OCI-LY7 (cell line): ENCODE measurements at regions not wholly inside any gene's neighbourhood (a gene's known extent, or its start where the extent isn't known, plus 50 kb on each side); places are given as distances from the start of the nearest gene placed in this dataset.

ENCODE experiments used
- BruUV-seq: library from RNA; stranded (reverse); fragments of 400-500 nt; replicated peaks from 2 replicates; lab custom pipeline; 2021; lab: Mats Ljungman, UMichigan
- CTCF ChIA-PET: fragments of 300-600 bp; sonication (Branson Sonifier 250); formaldehyde crosslinking; loops from one replicate; lab custom pipeline; 2022; ENCODE audit warnings: antibody characterized with exemption; ENCODE audit not compliant: unreplicated experiment; lab: Charles Lee
- POLR2A ChIA-PET: fragments of 300-600 bp; sonication (Branson Sonifier 250); formaldehyde crosslinking; loops from one replicate; lab custom pipeline; 2022; ENCODE audit warnings: antibody characterized with exemption; lab: Charles Lee
- DNase-seq: peaks from one replicate; pipeline ENCODE4 v3.0.0-alpha.2; 2015; ENCODE audit warnings: low spot score
- H2AFZ ChIP-seq: fragments of 200-600 bp; sonication (generic), shearing (Covaris generic); 2 replicates; pipeline ENCODE4 v1.6.1; 2014; ENCODE audit warnings: mild to moderate bottlenecking, antibody characterized with exemption, low read length, moderate library complexity
- H3K27ac ChIP-seq: fragments of 200-600 bp; sonication (generic); 2 replicates; pipeline ENCODE4 v1.5.1; 2014; ENCODE audit warnings: mixed run types, low read depth, mild to moderate bottlenecking, moderate library complexity, low read length, inconsistent platforms; ENCODE audit not compliant: poor library complexity, severe bottlenecking
- H3K36me3 ChIP-seq: fragments of 200-600 bp; sonication (generic); 2 replicates; pipeline ENCODE4 v1.6.1; 2014; ENCODE audit warnings: mild to moderate bottlenecking, antibody characterized with exemption, low read length, moderate library complexity, mixed read lengths; ENCODE audit not compliant: insufficient read depth
- H3K4me1 ChIP-seq: fragments of 200-600 bp; sonication (generic); 2 replicates; pipeline ENCODE4 v1.5.1; 2014; ENCODE audit warnings: mild to moderate bottlenecking, low read length; ENCODE audit not compliant: insufficient read depth, poor library complexity, severe bottlenecking
- H3K4me2 ChIP-seq: fragments of 200-600 bp; sonication (generic); 2 replicates; pipeline ENCODE4 v1.6.1; 2014; ENCODE audit warnings: mild to moderate bottlenecking, low read length
- H3K4me3 ChIP-seq: fragments of 200-600 bp; sonication (generic); 2 replicates; pipeline ENCODE4 v1.5.1; 2014; ENCODE audit warnings: mild to moderate bottlenecking, low read depth, low read length; ENCODE audit not compliant: poor library complexity, severe bottlenecking
- H3K79me2 ChIP-seq: fragments of 200-600 bp; sonication (generic); 2 replicates; pipeline ENCODE4 v1.6.1; 2016; ENCODE audit warnings: low read depth, mild to moderate bottlenecking, low read length, moderate library complexity, mixed read lengths; ENCODE audit not compliant: insufficient read depth
- H3K9me2 ChIP-seq: fragments of 200-600 bp; sonication (generic); 2 replicates; pipeline ENCODE4 v1.6.1; 2016; ENCODE audit warnings: mild to moderate bottlenecking, low read length, mixed read lengths; ENCODE audit not compliant: insufficient read depth
- H3K9me3 ChIP-seq: fragments of 200-600 bp; sonication (generic); 2 replicates; pipeline ENCODE4 v1.6.1; 2014; ENCODE audit warnings: mild to moderate bottlenecking, mixed run types, low read length, mixed read lengths
- H4K20me1 ChIP-seq: fragments of 200-600 bp; sonication (generic); 2 replicates; pipeline ENCODE4 v1.6.1; 2014; ENCODE audit warnings: mild to moderate bottlenecking, antibody characterized with exemption, low read length, moderate library complexity, mixed read lengths; ENCODE audit not compliant: insufficient read depth
- CTCF ChIP-seq: fragments of 200-600 bp; sonication (generic); conservative IDR thresholded peaks from 2 replicates; pipeline ENCODE4 v1.5.1; 2014; ENCODE audit warnings: mild to moderate bottlenecking, antibody characterized with exemption, low read length, moderate library complexity, mixed read lengths
- EZH2phosphoT487 ChIP-seq: fragments of 200-600 bp; sonication (generic); IDR thresholded peaks from 2 replicates; pipeline ENCODE4 v1.6.1; 2018; ENCODE audit warnings: low read depth, borderline replicate concordance, mild to moderate bottlenecking, mixed run types, antibody characterized with exemption, low read length, moderate library complexity, mixed read lengths
- intact Hi-C: fragments of 100-400 bp; cut with micrococcal nuclease; formaldehyde crosslinking; loops from one replicate; pipeline ENCODE4 v1.10.0; 2022; ENCODE audit not compliant: unreplicated experiment

GRCh38 chr10:101293007-101293723 lies 60.8 kb upstream of the BTRC start:
- H3K9me2 ChIP-seq = no peaks in the 10 kb centered on the region
- no peaks in the 10 kb centered on the region for H4K20me1 ChIP-seq
- H3K27ac ChIP-seq = no peak overlapping the region
- POLR2A ChIA-PET = no interaction called here
- no peak for TF ChIP-seq CTCF
- no peak for TF ChIP-seq EZH2phosphoT487
- CTCF ChIA-PET = no interaction called here
- no peaks in the 10 kb centered on the region for H3K4me1 ChIP-seq
- no peaks in the 10 kb centered on the region for H3K79me2 ChIP-seq
- no peaks in the 10 kb centered on the region for H3K36me3 ChIP-seq
- DNase-seq = no peak
- no peak overlapping the region for H2AFZ ChIP-seq
- H3K4me3 ChIP-seq = no peak overlapping the region
- intact Hi-C loops = no loop called here
- no peak overlapping the region for H3K4me2 ChIP-seq
- no TSS peak for BruUV-seq
- no peaks in the 10 kb centered on the region for H3K9me3 ChIP-seq

- no peak overlapping the region for H3K4me2 ChIP-seq
- ChIA-PET CTCF (no interaction called here), POLR2A (no interaction called here)
- intact Hi-C loops = no loop called here
- H3K9me2 ChIP-seq = no peaks in the 10 kb centered on the region
- no TSS peak for BruUV-seq
- no peaks in the 10 kb centered on the region for H3K36me3 ChIP-seq
- no peaks in the 10 kb centered on the region for H3K9me3 ChIP-seq
- H3K27ac ChIP-seq = no peak overlapping the region
- no peaks in the 10 kb centered on the region for H4K20me1 ChIP-seq
- H3K79me2 ChIP-seq = no peaks in the 10 kb centered on the region
- H3K4me3 ChIP-seq = no peak overlapping the region
- no peak for DNase-seq
- no peak overlapping the region for H2AFZ ChIP-seq
- no peak for TF ChIP-seq EZH2phosphoT487
- TF ChIP-seq CTCF = no peak
- no peaks in the 10 kb centered on the region for H3K4me1 ChIP-seq
Observed at GRCh38 chr10:101294109-101294508, 59.9 kb upstream of the BTRC start.

DNA sequence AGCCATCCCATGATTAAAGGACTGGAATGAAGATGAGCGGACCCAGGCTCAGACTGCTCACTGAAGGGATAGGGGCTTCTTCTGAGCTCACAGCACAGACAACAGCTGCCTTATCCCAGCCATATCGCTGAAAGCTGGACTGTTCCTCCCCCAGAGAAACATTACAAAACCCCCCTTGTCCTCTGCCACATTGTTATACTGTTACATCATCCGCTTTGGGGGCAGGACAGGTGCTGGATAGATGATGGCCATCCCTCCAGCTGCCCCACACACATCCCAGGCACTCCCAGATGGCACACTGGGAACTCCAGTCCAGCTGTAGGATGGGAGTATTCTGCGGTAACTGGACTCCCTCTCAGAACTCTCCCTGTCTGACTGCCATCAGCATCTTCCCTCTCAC lies 58.7 kb upstream of the BTRC start:
- CTCF ChIA-PET = no interaction called here
- BruUV-seq = no TSS peak
- Histone ChIP-seq H2AFZ (no peak overlapping the region), H3K9me2 (no peaks in the 10 kb centered on the region), H3K36me3 (no peaks in the 10 kb centered on the region), H3K79me2 (no peaks in the 10 kb centered on the region), H3K4me2 (no peak overlapping the region), H4K20me1 (no peaks in the 10 kb centered on the region), H3K27ac (no peak overlapping the region), H3K4me3 (no peak overlapping the region), H3K9me3 (no peaks in the 10 kb centered on the region), H3K4me1 (no peaks in the 10 kb centered on the region)
- intact Hi-C loops = loop anchor here (5.0 kb wide), 1 partner anchor 83 kb away; no protein-coding TSS in a partner anchor
- TF ChIP-seq EZH2phosphoT487 (no peak), CTCF (no peak)
- no peak for DNase-seq
- POLR2A ChIA-PET = interaction anchor here (0.6 kb wide), 1 partner anchor 252 kb away, joined by 3 read pairs; no protein-coding TSS in a partner anchor
